ENCODE measurements at regions not wholly inside any gene's neighbourhood (a gene's known extent, or its start where the extent isn't known, plus 50 kb on each side); places are given as distances from the start of the nearest gene placed in this dataset.

DNA sequence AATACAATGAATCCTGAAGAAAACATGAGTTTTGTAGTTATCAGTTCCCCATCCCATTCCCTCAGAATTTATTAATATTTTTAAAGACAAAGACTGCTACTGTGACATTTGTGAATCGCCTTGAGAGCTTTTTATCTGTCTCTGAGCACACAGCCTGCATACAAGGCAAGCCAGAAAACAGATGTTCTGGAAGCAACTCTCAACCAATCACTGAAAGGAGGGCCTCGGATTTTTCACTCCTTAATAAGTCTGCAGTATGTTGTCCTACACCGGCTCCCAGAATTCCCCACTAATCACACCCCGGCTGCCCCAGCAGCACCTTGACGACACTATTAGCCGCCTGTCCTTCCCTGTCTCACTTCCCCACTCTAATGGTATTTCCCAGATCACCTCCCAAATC, 138.5 kb downstream of the ZNF621 start:
- no peaks in the 10 kb centered on the region for H4K20me1 ChIP-seq (ENCODE audit: insufficient read depth)
- H3K9me3 ChIP-seq (ENCODE audit: low read depth), result no peaks in the 10 kb centered on the region
- H3K27ac ChIP-seq, result no peak overlapping the region
- TF ChIP-seq EZH2phosphoT487 (IDR thresholded peaks at IDR 0.05; ENCODE audit: insufficient read depth, low read depth), result no peak
- no peak for TF ChIP-seq EZH2 (IDR thresholded peaks at IDR 0.05; ENCODE audit: insufficient read depth, poor library complexity, severe bottlenecking)
- no peak for DNase-seq
- no peaks in the 10 kb centered on the region for H3K79me2 ChIP-seq (ENCODE audit: insufficient read depth)
- H3K4me3 ChIP-seq, result no peak overlapping the region
- H3K9ac ChIP-seq, result no peak overlapping the region
- no peaks in the 10 kb centered on the region for H3K27me3 ChIP-seq (replicated peaks; ENCODE audit: insufficient read depth)
- in situ Hi-C loops (cut with MboI), result no loop called here
- no peaks in the 10 kb centered on the region for H3F3A ChIP-seq (ENCODE audit: insufficient read depth)
- H3K36me3 ChIP-seq (ENCODE audit: low read depth), result no peaks in the 10 kb centered on the region
- H2AFZ ChIP-seq, result no peak overlapping the region
- H3K9me2 ChIP-seq (ENCODE audit: insufficient read depth), result no peaks in the 10 kb centered on the region
- 22 to 33% methylated on average over 6 of the region's 6 CpGs for WGBS, 2 experiments (ENCODE audit: low coverage in 1 of 2, low lambda C conversion rate in 2 of 2, missing lambda C conversion rate in 2 of 2)
- no peak overlapping the region for H3K4me2 ChIP-seq (ENCODE audit: unreplicated experiment)
- no peaks in the 10 kb centered on the region for H3K4me1 ChIP-seq (ENCODE audit: insufficient read depth)

DNA sequence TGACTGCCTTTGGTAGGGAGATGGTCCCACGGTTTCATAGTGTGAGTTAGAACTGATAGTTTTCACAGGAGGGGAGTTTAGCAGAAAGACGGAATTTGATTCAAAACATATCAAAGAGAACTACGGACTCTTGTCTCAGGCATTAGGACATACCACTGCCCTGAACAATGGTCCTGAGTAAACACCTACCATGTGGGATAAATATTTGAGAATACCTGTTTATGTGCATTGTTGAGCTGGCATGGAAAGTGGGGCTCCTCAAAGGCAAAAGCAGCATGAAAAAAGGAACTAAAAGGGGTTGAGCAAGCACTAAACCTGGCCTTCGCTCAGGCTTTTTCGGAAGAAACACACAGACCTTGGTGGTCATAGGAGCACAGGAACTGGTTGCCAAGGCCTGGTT, 144.4 kb downstream of the ZNF621 start:
- Histone ChIP-seq H4K20me1 (ENCODE audit: insufficient read depth) (no peaks in the 10 kb centered on the region), H2AFZ (no peak overlapping the region), H3K79me2 (ENCODE audit: insufficient read depth) (no peaks in the 10 kb centered on the region), H3K4me1 (ENCODE audit: insufficient read depth) (no peaks in the 10 kb centered on the region), H3K4me3 (no peak overlapping the region), H3K36me3 (ENCODE audit: low read depth) (no peaks in the 10 kb centered on the region), H3F3A (ENCODE audit: insufficient read depth) (no peaks in the 10 kb centered on the region), H3K9ac (no peak overlapping the region), H3K4me2 (ENCODE audit: unreplicated experiment) (no peak overlapping the region), H3K27me3 (replicated peaks; ENCODE audit: insufficient read depth) (no peaks in the 10 kb centered on the region), H3K9me3 (ENCODE audit: low read depth) (no peaks in the 10 kb centered on the region), H3K27ac (no peak overlapping the region), H3K9me2 (ENCODE audit: insufficient read depth) (no peaks in the 10 kb centered on the region)
- TF ChIP-seq EZH2 (IDR thresholded peaks at IDR 0.05; ENCODE audit: insufficient read depth, poor library complexity, severe bottlenecking) (no peak), EZH2phosphoT487 (IDR thresholded peaks at IDR 0.05; ENCODE audit: insufficient read depth, low read depth) (no peak)
- 56 to 60% methylated on average over 5 of the region's 5 CpGs for WGBS, 2 experiments (ENCODE audit: low coverage in 1 of 2, low lambda C conversion rate in 2 of 2, missing lambda C conversion rate in 2 of 2)
- in situ Hi-C loops (cut with MboI), result no loop called here
- no peak for DNase-seq

DNA sequence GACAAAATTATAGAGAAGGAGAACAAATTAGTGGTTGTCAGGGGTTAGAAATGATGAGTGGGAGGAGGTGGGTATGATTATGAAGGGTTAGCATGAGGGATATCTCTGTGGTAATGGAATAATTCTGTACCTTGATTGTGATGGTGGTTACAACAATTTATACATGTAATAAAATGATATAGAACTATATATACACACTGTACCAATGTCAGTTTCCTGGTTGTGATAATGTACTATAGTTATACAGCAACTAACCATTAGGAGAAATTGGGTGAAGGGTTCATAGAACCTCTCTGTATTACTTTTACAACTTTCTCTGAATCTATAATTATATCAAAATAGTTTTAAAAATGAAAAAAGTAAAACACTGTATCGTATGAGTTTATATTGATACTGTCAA, 148.1 kb downstream of the ZNF621 start:
- in situ Hi-C loops (cut with MboI), result no loop called here
- 30 to 31% methylated on average over 1 of the region's 1 CpG for WGBS, 2 experiments (ENCODE audit: low coverage in 1 of 2, low lambda C conversion rate in 2 of 2, missing lambda C conversion rate in 2 of 2)
- no peak for DNase-seq
- Histone ChIP-seq H3K9ac (no peak overlapping the region), H3K9me3 (ENCODE audit: low read depth) (no peaks in the 10 kb centered on the region), H3K27me3 (replicated peaks; ENCODE audit: insufficient read depth) (no peaks in the 10 kb centered on the region), H3K27ac (no peak overlapping the region), H3K4me2 (ENCODE audit: unreplicated experiment) (no peak overlapping the region), H3K79me2 (ENCODE audit: insufficient read depth) (no peaks in the 10 kb centered on the region), H3K4me1 (ENCODE audit: insufficient read depth) (no peaks in the 10 kb centered on the region), H3K9me2 (ENCODE audit: insufficient read depth) (no peaks in the 10 kb centered on the region), H3K4me3 (no peak overlapping the region), H4K20me1 (ENCODE audit: insufficient read depth) (no peaks in the 10 kb centered on the region), H3K36me3 (ENCODE audit: low read depth) (no peaks in the 10 kb centered on the region), H3F3A (ENCODE audit: insufficient read depth) (no peaks in the 10 kb centered on the region), H2AFZ (no peak overlapping the region)
- TF ChIP-seq EZH2 (IDR thresholded peaks at IDR 0.05; ENCODE audit: insufficient read depth, poor library complexity, severe bottlenecking) (no peak), EZH2phosphoT487 (IDR thresholded peaks at IDR 0.05; ENCODE audit: insufficient read depth, low read depth) (no peak)

DNA sequence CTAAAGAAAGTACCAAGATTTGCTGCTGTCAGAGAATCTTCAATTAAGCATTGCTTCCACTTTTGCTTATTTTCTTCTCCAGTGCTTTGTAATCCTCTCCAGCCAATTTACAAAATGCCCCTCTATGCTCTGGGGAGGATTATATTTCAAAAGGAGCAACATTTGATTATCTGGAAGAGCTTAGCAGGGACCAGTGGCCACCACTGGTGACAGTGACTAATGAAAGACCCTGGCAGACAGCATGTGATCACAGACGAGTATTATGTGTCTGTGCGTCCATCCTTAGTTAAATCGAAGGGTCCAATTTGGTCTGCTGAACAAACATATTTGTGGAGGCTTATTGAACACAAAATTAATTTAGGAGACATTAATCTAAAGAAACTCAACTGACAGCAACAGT, 152.6 kb downstream of the ZNF621 start:
- 50 to 53% methylated on average over 3 of the region's 3 CpGs for WGBS, 2 experiments (ENCODE audit: low coverage in 1 of 2, low lambda C conversion rate in 2 of 2, missing lambda C conversion rate in 2 of 2)
- no peak overlapping the region for H2AFZ ChIP-seq
- H3K27me3 ChIP-seq (replicated peaks; ENCODE audit: insufficient read depth), result no peaks in the 10 kb centered on the region
- H3K4me1 ChIP-seq (ENCODE audit: insufficient read depth), result no peaks in the 10 kb centered on the region
- H3K9ac ChIP-seq, result no peak overlapping the region
- no peaks in the 10 kb centered on the region for H3K36me3 ChIP-seq (ENCODE audit: low read depth)
- H3K4me2 ChIP-seq (ENCODE audit: unreplicated experiment), result no peak overlapping the region
- no peak overlapping the region for H3K27ac ChIP-seq
- no peaks in the 10 kb centered on the region for H3K9me3 ChIP-seq (ENCODE audit: low read depth)
- DNase-seq, result no peak
- H4K20me1 ChIP-seq (ENCODE audit: insufficient read depth), result no peaks in the 10 kb centered on the region
- TF ChIP-seq EZH2 (IDR thresholded peaks at IDR 0.05; ENCODE audit: insufficient read depth, poor library complexity, severe bottlenecking) (no peak), EZH2phosphoT487 (IDR thresholded peaks at IDR 0.05; ENCODE audit: insufficient read depth, low read depth) (no peak)
- no peaks in the 10 kb centered on the region for H3K9me2 ChIP-seq (ENCODE audit: insufficient read depth)
- no peak overlapping the region for H3K4me3 ChIP-seq
- in situ Hi-C loops (cut with MboI), result no loop called here
- H3F3A ChIP-seq (ENCODE audit: insufficient read depth), result no peaks in the 10 kb centered on the region
- H3K79me2 ChIP-seq (ENCODE audit: insufficient read depth), result no peaks in the 10 kb centered on the region

DNA sequence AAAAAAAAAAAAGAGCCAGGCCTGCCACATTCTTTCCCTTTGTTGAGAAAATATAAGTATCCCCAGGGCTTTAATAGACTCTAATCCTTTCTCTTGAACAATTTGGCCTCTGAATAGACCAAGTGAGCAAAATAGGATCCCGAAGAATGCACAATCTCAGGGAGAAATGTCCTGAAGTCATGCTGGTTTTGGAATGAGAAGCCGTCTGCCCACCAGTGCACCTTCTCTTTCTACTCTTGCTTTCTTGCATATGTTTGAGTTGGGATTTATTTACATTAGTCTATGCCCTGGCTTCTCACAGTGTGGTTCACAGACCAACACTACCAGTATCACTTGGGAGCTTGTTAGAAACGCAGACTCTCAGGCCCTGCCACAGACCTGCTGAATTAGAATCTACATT, 153.0 kb downstream of the ZNF621 start:
- H3K4me2 ChIP-seq (ENCODE audit: unreplicated experiment), result no peak overlapping the region
- TF ChIP-seq EZH2 (IDR thresholded peaks at IDR 0.05; ENCODE audit: insufficient read depth, poor library complexity, severe bottlenecking) (no peak), EZH2phosphoT487 (IDR thresholded peaks at IDR 0.05; ENCODE audit: insufficient read depth, low read depth) (no peak)
- H4K20me1 ChIP-seq (ENCODE audit: insufficient read depth), result no peaks in the 10 kb centered on the region
- H3K9me2 ChIP-seq (ENCODE audit: insufficient read depth), result no peaks in the 10 kb centered on the region
- no peaks in the 10 kb centered on the region for H3K9me3 ChIP-seq (ENCODE audit: low read depth)
- H3K4me3 ChIP-seq, result no peak overlapping the region
- in situ Hi-C loops (cut with MboI), result no loop called here
- no peaks in the 10 kb centered on the region for H3K4me1 ChIP-seq (ENCODE audit: insufficient read depth)
- 47 to 56% methylated on average over 3 of the region's 3 CpGs for whole genome bisulfite sequencing, 2 experiments (ENCODE audit: low coverage in 1 of 2, low lambda C conversion rate in 2 of 2, missing lambda C conversion rate in 2 of 2)
- no peaks in the 10 kb centered on the region for H3K36me3 ChIP-seq (ENCODE audit: low read depth)
- no peak overlapping the region for H2AFZ ChIP-seq
- no peak for DNase-seq
- H3F3A ChIP-seq (ENCODE audit: insufficient read depth), result no peaks in the 10 kb centered on the region
- H3K27ac ChIP-seq, result no peak overlapping the region
- H3K79me2 ChIP-seq (ENCODE audit: insufficient read depth), result no peaks in the 10 kb centered on the region
- H3K9ac ChIP-seq, result no peak overlapping the region
- H3K27me3 ChIP-seq (replicated peaks; ENCODE audit: insufficient read depth), result no peaks in the 10 kb centered on the region
